Esophagus muscularis mucosa (tissue), 4 donors: ENCODE measurements at regions not wholly inside any gene's neighbourhood (a gene's known extent, or its start where the extent isn't known, plus 50 kb on each side); places are given as distances from the start of the nearest gene placed in this dataset.
"Not testable (repeated sequence)": the region's sequence is repeated elsewhere in the genome, so short reads cannot be mapped to it uniquely, and the experiment has no call there.

Experiments
- DNase-seq: peaks from one replicate; pipeline ENCODE4 v3.0.0-alpha.2; 2017; ENCODE audit errors: extremely low spot score
- H3K27ac ChIP-seq, 4 donors: fragments of 200-600 bp; sonication (generic); replicated peaks in 1 of 4; 1 replicate in 3 of 4; 2 replicates in 1 of 4; pipeline ENCODE4 v1.5.1; 2016 to 2019; ENCODE audit warnings: mild to moderate bottlenecking in 1 of 4
- H3K27me3 ChIP-seq, 4 donors: fragments of 200-600 bp; sonication (generic); one replicate each; pipeline versions ENCODE4 v1.5.1 to v1.6.0; 2016 to 2019
- H3K36me3 ChIP-seq, 4 donors: fragments of 200-600 bp; sonication (generic); one replicate each; pipeline ENCODE4 v1.5.1; 2016 to 2019
- H3K4me1 ChIP-seq, 4 donors: fragments of 200-600 bp; sonication (generic); one replicate each; pipeline ENCODE4 v1.5.1; 2016 to 2019
- H3K4me3 ChIP-seq, 4 donors: fragments of 200-600 bp; sonication (generic); 1 replicate in 2 of 4; 2 replicates in 2 of 4; pipeline ENCODE4 v1.5.1; 2016 to 2019; ENCODE audit warnings: mild to moderate bottlenecking in 4 of 4, moderate library complexity in 1 of 4
- H3K9me3 ChIP-seq, 4 donors: fragments of 200-600 bp; sonication (generic); 1 replicate in 3 of 4; 2 replicates in 1 of 4; pipeline ENCODE4 v1.5.1; 2016 to 2019
- EP300 ChIP-seq: sonication (generic); formaldehyde crosslinking; IDR thresholded peaks from one replicate; pipeline ENCODE4 v1.6.1; 2017; ENCODE audit warnings: antibody characterized with exemption
- POLR2A ChIP-seq: fragments of 450-650 bp; IDR thresholded peaks from one replicate; pipeline ENCODE4 v1.6.1; 2017; ENCODE audit warnings: antibody characterized with exemption, moderate library complexity, mild to moderate bottlenecking, low read depth
- POLR2AphosphoS5 ChIP-seq, 2 donors: sonication (generic); formaldehyde crosslinking; IDR thresholded peaks; one replicate each; pipeline ENCODE4 v1.6.1; 2017; ENCODE audit warnings: antibody characterized with exemption in 2 of 2
- WGBS: methylation state at CpG from one replicate; pipeline ENCODE4 v1.1.5; 2018; 5-methylcytosine and 5-hydroxymethylcytosine counted together
- intact Hi-C: fragments of 100-400 bp; cut with DNase I; formaldehyde crosslinking; loops from one replicate; pipeline ENCODE4 v1.15.1; 2023
- TF ChIP-seq, protein P1 (sequence below), 3 experiments: fragments of 200-600 bp in 2 of 3; fragments of 450-650 bp in 1 of 3; sonication (generic) in 2 of 3; IDR thresholded peaks; one replicate each; pipeline ENCODE4 v1.5.1; 2017 to 2019; ENCODE audit warnings: antibody characterized with exemption in 3 of 3, mild to moderate bottlenecking in 2 of 3, moderate library complexity in 1 of 3

DNA sequence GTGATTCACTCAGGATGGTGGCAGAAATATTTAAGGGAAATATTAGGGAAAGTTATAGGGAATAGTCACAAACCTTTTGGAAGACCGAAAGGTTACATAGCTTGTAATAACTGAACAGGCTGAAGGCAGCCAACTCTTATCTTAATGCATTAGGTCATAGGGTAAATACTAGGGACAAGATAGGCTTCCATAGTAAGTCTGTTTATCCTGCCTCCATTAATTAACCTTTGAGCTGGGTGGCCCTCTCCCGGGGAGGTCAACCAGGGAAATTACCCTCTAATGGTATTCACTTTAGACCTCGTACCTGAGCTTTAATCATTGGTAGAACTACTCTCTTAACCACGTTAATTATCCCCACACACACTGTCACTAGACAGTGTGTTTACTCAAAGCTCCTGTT, 981.8 kb downstream of the SLC16A7 start:
- TF ChIP-seq POLR2AphosphoS5 (IDR thresholded peaks at IDR 0.05) (no peak), POLR2A (no peak), EP300 (no peak)
- TF ChIP-seq, protein P1, sequence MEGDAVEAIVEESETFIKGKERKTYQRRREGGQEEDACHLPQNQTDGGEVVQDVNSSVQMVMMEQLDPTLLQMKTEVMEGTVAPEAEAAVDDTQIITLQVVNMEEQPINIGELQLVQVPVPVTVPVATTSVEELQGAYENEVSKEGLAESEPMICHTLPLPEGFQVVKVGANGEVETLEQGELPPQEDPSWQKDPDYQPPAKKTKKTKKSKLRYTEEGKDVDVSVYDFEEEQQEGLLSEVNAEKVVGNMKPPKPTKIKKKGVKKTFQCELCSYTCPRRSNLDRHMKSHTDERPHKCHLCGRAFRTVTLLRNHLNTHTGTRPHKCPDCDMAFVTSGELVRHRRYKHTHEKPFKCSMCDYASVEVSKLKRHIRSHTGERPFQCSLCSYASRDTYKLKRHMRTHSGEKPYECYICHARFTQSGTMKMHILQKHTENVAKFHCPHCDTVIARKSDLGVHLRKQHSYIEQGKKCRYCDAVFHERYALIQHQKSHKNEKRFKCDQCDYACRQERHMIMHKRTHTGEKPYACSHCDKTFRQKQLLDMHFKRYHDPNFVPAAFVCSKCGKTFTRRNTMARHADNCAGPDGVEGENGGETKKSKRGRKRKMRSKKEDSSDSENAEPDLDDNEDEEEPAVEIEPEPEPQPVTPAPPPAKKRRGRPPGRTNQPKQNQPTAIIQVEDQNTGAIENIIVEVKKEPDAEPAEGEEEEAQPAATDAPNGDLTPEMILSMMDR (IDR thresholded peaks at IDR 0.05), result no peak
- intact Hi-C loops, result no loop called here
- WGBS, result 79% methylated on average over 4 of the region's 4 CpGs

GRCh38 chr12:60587664-60588063, 991.8 kb downstream of the SLC16A7 start:
- H3K4me1 ChIP-seq, H3K4me3 ChIP-seq, intact Hi-C loops: not testable (repeated sequence)

More for the DNA sequence above, 981.8 kb downstream of the SLC16A7 start:
- no peaks in the 10 kb centered on the region for H3K27me3 ChIP-seq
- H3K4me1 ChIP-seq, result no peaks in the 10 kb centered on the region
- H3K4me3 ChIP-seq, result no peak overlapping the region
- H3K27ac ChIP-seq, result no peak overlapping the region
- H3K36me3 ChIP-seq, result no peaks in the 10 kb centered on the region
- no peak for DNase-seq
- no peaks in the 10 kb centered on the region for H3K9me3 ChIP-seq

GRCh38 chr12:60594035-60594711, 998.3 kb downstream of the SLC16A7 start:
- no peak for TF ChIP-seq EP300
- TF ChIP-seq, protein P1 (IDR thresholded peaks at IDR 0.05), result no peak
- TF ChIP-seq POLR2AphosphoS5 (IDR thresholded peaks at IDR 0.05), result no peak
- TF ChIP-seq POLR2A, result no peak
- H3K27ac ChIP-seq, result no peak overlapping the region
- no peaks in the 10 kb centered on the region for H3K27me3 ChIP-seq
- DNase-seq, result no peak
- intact Hi-C loops, result no loop called here
- WGBS, result 95% methylated on average over 11 of the region's 13 CpGs
- H3K9me3 ChIP-seq, result no peaks in the 10 kb centered on the region
- H3K4me1 ChIP-seq, result no peaks in the 10 kb centered on the region
- no peak overlapping the region for H3K4me3 ChIP-seq
- H3K36me3 ChIP-seq, result no peaks in the 10 kb centered on the region

More at GRCh38 chr12:60587664-60588063, 991.8 kb downstream of the SLC16A7 start:
- not testable (repeated sequence) for H3K27me3 ChIP-seq, H3K9me3 ChIP-seq, DNase-seq, H3K36me3 ChIP-seq, H3K27ac ChIP-seq
- WGBS, result 88% methylated on average over 1 of the region's 1 CpG

GRCh38 chr12:60602601-60603000, 1006.8 kb downstream of the SLC16A7 start:
- no peak for TF ChIP-seq POLR2A
- no peak for TF ChIP-seq EP300
- Histone ChIP-seq H3K27me3 (no peaks in the 10 kb centered on the region), H3K4me1 (peaks cover 0 to 5% (median 0%) of the 10 kb centered on the region in 4 donors), H3K9me3 (peaks cover 0 to 18% (median 8%) of the 10 kb centered on the region in 4 donors), H3K36me3 (no peaks in the 10 kb centered on the region), H3K4me3 (no peak overlapping the region), H3K27ac (no peak overlapping the region)
- no peak for DNase-seq
- 73% methylated on average over 1 of the region's 1 CpG for WGBS
- intact Hi-C loops, result no loop called here

DNA sequence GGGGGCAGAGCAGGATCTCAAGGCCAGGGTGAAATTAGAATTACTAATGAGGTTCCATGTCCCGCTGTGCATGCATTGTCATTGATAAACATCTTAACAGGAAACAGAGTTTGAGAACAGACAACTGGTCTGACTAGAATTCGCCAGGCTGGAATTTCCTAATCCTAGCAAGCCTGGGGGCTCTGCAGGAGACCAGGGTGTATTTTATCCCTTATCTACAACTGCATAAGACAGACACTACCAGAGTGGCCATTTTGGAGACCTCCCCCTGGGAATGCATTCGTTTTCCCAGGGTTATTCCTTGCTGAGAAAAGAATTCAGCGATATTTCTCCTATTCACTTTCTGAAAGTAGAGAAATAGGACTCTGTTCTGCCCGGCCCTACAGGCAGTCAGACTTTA, 1007.6 kb downstream of the SLC16A7 start:
- intact Hi-C loops, H3K27ac ChIP-seq, H3K4me3 ChIP-seq, H3K4me1 ChIP-seq, H3K36me3 ChIP-seq, H3K27me3 ChIP-seq, DNase-seq: not testable (repeated sequence)
- 70% methylated on average over 5 of the region's 5 CpGs for WGBS
- H3K9me3 ChIP-seq, result peaks cover 0 to 18% (median 8%) of the 10 kb centered on the region in 4 donors

DNA sequence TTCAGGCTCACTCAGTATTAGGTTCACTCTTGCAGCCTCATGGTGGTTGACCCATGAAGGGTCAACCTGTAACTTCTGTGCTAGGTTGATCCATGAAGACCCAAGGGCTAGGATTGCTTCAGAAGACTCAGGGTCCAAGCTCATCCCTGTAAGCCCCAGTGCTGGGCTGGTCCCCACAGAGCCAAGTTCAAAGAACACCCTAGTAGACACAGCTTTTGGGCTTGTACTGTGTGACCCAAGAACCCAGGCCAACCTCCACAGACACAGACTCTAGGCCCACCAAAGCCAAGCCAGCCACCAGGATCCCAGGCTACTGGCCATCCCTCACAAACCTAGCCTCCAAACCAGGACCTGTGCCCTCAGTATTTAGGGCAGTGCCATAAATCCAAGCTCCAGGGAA, 1020.6 kb downstream of the SLC16A7 start:
- Histone ChIP-seq H3K4me1 (no peaks in the 10 kb centered on the region), H3K27me3 (no peaks in the 10 kb centered on the region), H3K9me3 (peaks cover 0 to 17% (median 5%) of the 10 kb centered on the region in 4 donors), H3K4me3 (no peak overlapping the region), H3K36me3 (no peaks in the 10 kb centered on the region), H3K27ac (no peak overlapping the region)
- DNase-seq, result no peak
- intact Hi-C loops, result no loop called here
- TF ChIP-seq POLR2A, result no peak
- TF ChIP-seq, protein P1 (IDR thresholded peaks at IDR 0.05), result no peak
- TF ChIP-seq EP300, result no peak
- no peak for TF ChIP-seq POLR2AphosphoS5 (IDR thresholded peaks at IDR 0.05)
